ENCODE measurements at regions not wholly inside any gene's neighbourhood (a gene's known extent, or its start where the extent isn't known, plus 50 kb on each side); places are given as distances from the start of the nearest gene placed in this dataset.

DNA sequence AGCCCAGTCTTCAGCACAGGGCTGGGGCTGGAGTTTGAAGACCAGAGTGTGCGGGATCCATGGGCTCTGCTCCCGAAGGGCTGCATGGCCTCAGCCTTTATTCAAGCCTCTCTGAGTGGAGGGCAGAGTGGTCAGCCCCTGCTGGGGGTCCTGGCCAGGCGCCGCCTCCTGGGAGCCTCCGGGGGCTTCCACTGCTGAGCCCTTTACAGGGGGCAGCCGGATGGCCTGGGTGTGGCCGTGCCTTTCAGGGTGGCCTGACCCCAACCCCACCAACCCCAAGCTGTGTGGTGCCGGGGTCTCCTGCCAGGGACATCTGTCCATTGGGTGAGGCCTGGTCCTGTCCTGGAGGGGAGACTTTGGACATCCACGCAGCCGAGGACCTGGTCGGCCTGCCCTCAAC, 76.0 kb upstream of the SLCO4A1 start:
- Mint-ChIP-seq H3K36me3 (no peaks in the 10 kb centered on the region), H3K4me3 (no peak overlapping the region), H3K27ac (no peak overlapping the region), H3K4me1 (no peaks in the 10 kb centered on the region), H3K27me3 (ENCODE audit: low read depth) (no peaks in the 10 kb centered on the region), H3K9me3 (no peaks in the 10 kb centered on the region)
- no peak for TF ChIP-seq ZNF219 (CRISPR knock-in tag; IDR thresholded peaks at IDR 0.05; ENCODE audit: borderline replicate concordance)
- TF ChIP-seq FOXK1 (CRISPR knock-in tag; IDR thresholded peaks at IDR 0.05): no peak
- TF ChIP-seq TP53 (CRISPR knock-in tag; IDR thresholded peaks at IDR 0.05): no peak
- TF ChIP-seq, protein P1, sequence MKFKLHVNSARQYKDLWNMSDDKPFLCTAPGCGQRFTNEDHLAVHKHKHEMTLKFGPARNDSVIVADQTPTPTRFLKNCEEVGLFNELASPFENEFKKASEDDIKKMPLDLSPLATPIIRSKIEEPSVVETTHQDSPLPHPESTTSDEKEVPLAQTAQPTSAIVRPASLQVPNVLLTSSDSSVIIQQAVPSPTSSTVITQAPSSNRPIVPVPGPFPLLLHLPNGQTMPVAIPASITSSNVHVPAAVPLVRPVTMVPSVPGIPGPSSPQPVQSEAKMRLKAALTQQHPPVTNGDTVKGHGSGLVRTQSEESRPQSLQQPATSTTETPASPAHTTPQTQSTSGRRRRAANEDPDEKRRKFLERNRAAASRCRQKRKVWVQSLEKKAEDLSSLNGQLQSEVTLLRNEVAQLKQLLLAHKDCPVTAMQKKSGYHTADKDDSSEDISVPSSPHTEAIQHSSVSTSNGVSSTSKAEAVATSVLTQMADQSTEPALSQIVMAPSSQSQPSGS (CRISPR knock-in tag; IDR thresholded peaks at IDR 0.05; ENCODE audit: borderline replicate concordance, low read depth): no peak
- TF ChIP-seq, protein P2, sequence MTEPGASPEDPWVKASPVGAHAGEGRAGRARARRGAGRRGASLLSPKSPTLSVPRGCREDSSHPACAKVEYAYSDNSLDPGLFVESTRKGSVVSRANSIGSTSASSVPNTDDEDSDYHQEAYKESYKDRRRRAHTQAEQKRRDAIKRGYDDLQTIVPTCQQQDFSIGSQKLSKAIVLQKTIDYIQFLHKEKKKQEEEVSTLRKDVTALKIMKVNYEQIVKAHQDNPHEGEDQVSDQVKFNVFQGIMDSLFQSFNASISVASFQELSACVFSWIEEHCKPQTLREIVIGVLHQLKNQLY (CRISPR knock-in tag; IDR thresholded peaks at IDR 0.05): no peak
- TF ChIP-seq, protein P3, sequence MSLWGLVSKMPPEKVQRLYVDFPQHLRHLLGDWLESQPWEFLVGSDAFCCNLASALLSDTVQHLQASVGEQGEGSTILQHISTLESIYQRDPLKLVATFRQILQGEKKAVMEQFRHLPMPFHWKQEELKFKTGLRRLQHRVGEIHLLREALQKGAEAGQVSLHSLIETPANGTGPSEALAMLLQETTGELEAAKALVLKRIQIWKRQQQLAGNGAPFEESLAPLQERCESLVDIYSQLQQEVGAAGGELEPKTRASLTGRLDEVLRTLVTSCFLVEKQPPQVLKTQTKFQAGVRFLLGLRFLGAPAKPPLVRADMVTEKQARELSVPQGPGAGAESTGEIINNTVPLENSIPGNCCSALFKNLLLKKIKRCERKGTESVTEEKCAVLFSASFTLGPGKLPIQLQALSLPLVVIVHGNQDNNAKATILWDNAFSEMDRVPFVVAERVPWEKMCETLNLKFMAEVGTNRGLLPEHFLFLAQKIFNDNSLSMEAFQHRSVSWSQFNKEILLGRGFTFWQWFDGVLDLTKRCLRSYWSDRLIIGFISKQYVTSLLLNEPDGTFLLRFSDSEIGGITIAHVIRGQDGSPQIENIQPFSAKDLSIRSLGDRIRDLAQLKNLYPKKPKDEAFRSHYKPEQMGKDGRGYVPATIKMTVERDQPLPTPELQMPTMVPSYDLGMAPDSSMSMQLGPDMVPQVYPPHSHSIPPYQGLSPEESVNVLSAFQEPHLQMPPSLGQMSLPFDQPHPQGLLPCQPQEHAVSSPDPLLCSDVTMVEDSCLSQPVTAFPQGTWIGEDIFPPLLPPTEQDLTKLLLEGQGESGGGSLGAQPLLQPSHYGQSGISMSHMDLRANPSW (CRISPR knock-in tag; conservative IDR thresholded peaks at IDR 0.05; ENCODE audit: low read depth): no peak
- no peak for TF ChIP-seq RORB (CRISPR knock-in tag; IDR thresholded peaks at IDR 0.05)
- no peak for TF ChIP-seq ZBTB43 (CRISPR knock-in tag; IDR thresholded peaks at IDR 0.05)
- TF ChIP-seq, protein P4, sequence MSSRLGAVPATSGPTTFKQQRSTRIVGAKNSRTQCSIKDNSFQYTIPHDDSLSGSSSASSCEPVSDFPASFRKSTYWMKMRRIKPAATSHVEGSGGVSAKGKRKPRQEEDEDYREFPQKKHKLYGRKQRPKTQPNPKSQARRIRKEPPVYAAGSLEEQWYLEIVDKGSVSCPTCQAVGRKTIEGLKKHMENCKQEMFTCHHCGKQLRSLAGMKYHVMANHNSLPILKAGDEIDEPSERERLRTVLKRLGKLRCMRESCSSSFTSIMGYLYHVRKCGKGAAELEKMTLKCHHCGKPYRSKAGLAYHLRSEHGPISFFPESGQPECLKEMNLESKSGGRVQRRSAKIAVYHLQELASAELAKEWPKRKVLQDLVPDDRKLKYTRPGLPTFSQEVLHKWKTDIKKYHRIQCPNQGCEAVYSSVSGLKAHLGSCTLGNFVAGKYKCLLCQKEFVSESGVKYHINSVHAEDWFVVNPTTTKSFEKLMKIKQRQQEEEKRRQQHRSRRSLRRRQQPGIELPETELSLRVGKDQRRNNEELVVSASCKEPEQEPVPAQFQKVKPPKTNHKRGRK (CRISPR knock-in tag; IDR thresholded peaks at IDR 0.05; ENCODE audit: borderline replicate concordance): no peak
- no peak for TF ChIP-seq JAZF1 (CRISPR knock-in tag; IDR thresholded peaks at IDR 0.05)
- no peak for TF ChIP-seq ZNF532 (CRISPR knock-in tag; IDR thresholded peaks at IDR 0.05; ENCODE audit: borderline replicate concordance)
- no peak for TF ChIP-seq HMGA2 (CRISPR knock-in tag; IDR thresholded peaks at IDR 0.05)
- no peak for TF ChIP-seq SP1 (CRISPR knock-in tag; conservative IDR thresholded peaks at IDR 0.05)
- TF ChIP-seq TCF7 (CRISPR knock-in tag; IDR thresholded peaks at IDR 0.05; ENCODE audit: low read depth): no peak
- TF ChIP-seq CREB1 (CRISPR knock-in tag; IDR thresholded peaks at IDR 0.05): no peak
- TF ChIP-seq, protein P5, sequence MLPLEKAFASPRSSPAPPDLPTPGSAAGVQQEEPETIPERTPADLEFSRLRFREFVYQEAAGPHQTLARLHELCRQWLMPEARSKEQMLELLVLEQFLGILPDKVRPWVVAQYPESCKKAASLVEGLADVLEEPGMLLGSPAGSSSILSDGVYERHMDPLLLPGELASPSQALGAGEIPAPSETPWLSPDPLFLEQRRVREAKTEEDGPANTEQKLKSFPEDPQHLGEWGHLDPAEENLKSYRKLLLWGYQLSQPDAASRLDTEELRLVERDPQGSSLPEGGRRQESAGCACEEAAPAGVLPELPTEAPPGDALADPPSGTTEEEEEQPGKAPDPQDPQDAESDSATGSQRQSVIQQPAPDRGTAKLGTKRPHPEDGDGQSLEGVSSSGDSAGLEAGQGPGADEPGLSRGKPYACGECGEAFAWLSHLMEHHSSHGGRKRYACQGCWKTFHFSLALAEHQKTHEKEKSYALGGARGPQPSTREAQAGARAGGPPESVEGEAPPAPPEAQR (CRISPR knock-in tag; IDR thresholded peaks at IDR 0.05): no peak
- TF ChIP-seq KAT7 (CRISPR knock-in tag; IDR thresholded peaks at IDR 0.05; ENCODE audit: borderline replicate concordance): no peak
- no peak for TF ChIP-seq GABPB1 (CRISPR knock-in tag; IDR thresholded peaks at IDR 0.05)
- DNase-seq (ENCODE audit: low spot score): no peak
- POLR2A ChIA-PET: no interaction called here
- CTCF ChIA-PET: no interaction called here
- ATAC-seq: no peak
